ENCODE measurements at regions not wholly inside any gene's neighbourhood (a gene's known extent, or its start where the extent isn't known, plus 50 kb on each side); places are given as distances from the start of the nearest gene placed in this dataset.

DNA sequence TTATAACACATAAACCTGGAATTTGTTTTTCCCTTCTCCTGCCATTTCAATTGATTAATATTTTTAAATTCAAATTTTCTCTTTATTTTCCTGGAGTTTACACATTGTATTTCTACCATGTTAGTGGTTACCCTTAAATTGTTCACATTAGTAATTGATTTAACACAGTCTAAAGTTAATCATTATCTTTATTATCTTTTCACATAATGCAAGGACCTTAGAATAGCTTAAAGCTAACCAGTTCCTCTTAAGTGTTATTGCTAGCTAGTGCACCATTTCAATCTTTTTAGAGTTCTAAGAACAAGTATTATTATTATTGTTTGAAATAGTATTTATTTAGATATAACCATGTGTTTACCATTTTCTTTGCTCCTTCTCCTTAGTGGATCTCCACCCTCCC, 251.2 kb upstream of the FBXL7 start:
- no peak for FAIRE-seq
- H3K4me1 ChIP-seq: no peaks in the 10 kb centered on the region
- H3K36me3 ChIP-seq: no peaks in the 10 kb centered on the region
- intact Hi-C loops (cut with DNase I): no loop called here
- no peaks in the 10 kb centered on the region for H3K9me3 ChIP-seq
- TF ChIP-seq, protein P1, sequence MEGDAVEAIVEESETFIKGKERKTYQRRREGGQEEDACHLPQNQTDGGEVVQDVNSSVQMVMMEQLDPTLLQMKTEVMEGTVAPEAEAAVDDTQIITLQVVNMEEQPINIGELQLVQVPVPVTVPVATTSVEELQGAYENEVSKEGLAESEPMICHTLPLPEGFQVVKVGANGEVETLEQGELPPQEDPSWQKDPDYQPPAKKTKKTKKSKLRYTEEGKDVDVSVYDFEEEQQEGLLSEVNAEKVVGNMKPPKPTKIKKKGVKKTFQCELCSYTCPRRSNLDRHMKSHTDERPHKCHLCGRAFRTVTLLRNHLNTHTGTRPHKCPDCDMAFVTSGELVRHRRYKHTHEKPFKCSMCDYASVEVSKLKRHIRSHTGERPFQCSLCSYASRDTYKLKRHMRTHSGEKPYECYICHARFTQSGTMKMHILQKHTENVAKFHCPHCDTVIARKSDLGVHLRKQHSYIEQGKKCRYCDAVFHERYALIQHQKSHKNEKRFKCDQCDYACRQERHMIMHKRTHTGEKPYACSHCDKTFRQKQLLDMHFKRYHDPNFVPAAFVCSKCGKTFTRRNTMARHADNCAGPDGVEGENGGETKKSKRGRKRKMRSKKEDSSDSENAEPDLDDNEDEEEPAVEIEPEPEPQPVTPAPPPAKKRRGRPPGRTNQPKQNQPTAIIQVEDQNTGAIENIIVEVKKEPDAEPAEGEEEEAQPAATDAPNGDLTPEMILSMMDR (IDR thresholded peaks at IDR 0.05): no peak
- no peaks in the 10 kb centered on the region for H3K27me3 ChIP-seq
- no peak for DNase-seq
- H3K27ac ChIP-seq: no peak overlapping the region
- no peak for ATAC-seq
- no peak overlapping the region for H3K4me3 ChIP-seq

DNA sequence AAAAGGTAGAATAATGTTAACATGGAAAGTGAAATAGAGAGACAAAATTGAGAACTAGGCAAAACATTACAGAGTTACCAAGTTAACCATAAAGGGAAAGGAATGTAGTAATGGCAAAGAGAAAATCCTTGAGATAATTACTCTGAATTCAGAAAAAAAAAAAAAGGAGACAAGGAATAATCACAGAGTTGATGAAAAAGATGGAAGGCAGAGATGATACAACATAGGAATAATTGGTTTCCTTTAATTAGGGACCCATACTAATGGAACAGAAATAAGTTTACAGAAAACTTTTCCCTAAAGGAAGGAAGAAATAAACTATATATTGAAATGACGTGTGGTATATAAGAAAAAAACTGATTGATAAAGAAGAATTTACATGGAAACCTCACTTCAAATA, 254.1 kb upstream of the FBXL7 start:
- DNase-seq (no peak), FAIRE-seq (no peak), ATAC-seq (no peak)
- Histone ChIP-seq H3K36me3 (no peaks in the 10 kb centered on the region), H3K27me3 (no peaks in the 10 kb centered on the region), H3K4me3 (no peak overlapping the region), H3K27ac (no peak overlapping the region), H3K9me3 (no peaks in the 10 kb centered on the region), H3K4me1 (no peaks in the 10 kb centered on the region)
- intact Hi-C loops (cut with DNase I): no loop called here
- WGBS, 2 donors: 42 to 65% methylated on average over 1 of the region's 1 CpG
- TF ChIP-seq, protein P1 (IDR thresholded peaks at IDR 0.05): no peak

DNA sequence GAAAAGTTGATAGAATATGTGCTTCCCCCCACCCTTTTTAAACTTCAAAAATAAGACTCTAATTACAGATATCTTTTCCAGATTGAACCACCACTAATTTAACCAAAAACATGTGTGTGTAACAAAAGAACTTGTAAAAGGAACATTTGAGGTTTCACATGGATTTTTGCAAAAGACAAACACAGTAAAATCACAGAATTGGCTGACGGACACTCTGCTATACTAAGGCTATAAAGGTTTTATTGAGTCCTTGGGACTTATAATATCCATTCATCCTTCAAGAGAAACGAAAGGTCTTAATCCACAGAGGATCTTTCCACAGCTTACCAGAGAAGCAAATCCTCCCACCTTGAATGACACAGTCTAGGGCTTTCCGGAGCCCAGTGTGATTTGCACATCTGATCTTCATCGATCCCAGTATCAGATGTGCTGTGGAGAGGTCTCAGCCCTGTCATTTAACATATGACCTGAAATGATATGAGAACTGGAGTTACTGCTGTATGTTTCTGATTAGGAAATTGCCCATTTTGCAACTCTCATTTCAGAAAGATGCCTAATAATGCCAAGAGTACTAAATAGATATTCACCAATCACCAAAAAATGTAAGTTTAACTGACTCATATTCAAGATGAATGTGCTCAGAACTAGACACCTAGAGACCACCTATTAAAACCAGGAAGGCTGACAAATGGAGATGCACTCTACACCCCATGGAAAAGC, 256.5 kb upstream of the FBXL7 start:
- no peaks in the 10 kb centered on the region for H3K36me3 ChIP-seq
- H3K4me3 ChIP-seq: no peak overlapping the region
- no peaks in the 10 kb centered on the region for H3K9me3 ChIP-seq
- intact Hi-C loops (cut with DNase I): no loop called here
- WGBS, 2 donors: 46 to 64% methylated on average over 4 of the region's 4 CpGs
- no peak for DNase-seq
- no peaks in the 10 kb centered on the region for H3K4me1 ChIP-seq
- no peak overlapping the region for H3K27ac ChIP-seq
- no peak for FAIRE-seq
- ATAC-seq: no peak
- TF ChIP-seq, protein P1 (IDR thresholded peaks at IDR 0.05): no peak
- H3K27me3 ChIP-seq: no peaks in the 10 kb centered on the region

DNA sequence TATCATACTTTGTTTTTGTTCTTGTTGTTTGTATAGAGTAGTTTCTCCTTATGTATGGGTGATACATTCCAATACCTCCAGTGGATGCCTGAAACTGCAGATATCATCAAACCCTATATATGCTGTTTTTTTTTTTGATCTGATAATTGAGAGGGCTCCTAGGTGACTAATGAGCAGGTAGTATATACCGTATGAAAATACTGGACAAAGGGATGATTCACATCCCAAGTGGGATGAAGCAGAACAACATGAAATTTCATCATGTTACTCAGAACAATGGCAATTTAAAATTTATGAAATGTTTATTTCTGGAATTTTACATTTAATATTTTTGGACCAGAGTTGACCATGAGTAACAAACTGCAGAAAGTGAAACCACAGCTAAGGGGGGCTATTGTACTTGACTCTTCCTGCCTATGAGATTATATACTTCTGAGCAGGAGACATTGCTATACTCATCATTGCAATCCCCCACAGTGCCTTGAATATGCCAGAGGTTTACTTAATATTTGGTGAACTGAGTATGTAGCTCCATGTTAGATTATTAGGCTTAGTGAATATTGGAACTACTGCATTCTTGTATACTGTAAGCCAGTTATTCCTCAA, 258.7 kb upstream of the FBXL7 start:
- H3K4me3 ChIP-seq: no peak overlapping the region
- H3K4me1 ChIP-seq: no peaks in the 10 kb centered on the region
- DNase-seq: no peak
- TF ChIP-seq, protein P1 (IDR thresholded peaks at IDR 0.05): no peak
- H3K9me3 ChIP-seq: no peaks in the 10 kb centered on the region
- FAIRE-seq: no peak
- 52 to 67% methylated on average over 1 of the region's 1 CpG for WGBS, 2 donors
- no peak for ATAC-seq
- intact Hi-C loops (cut with DNase I): no loop called here
- no peaks in the 10 kb centered on the region for H3K27me3 ChIP-seq
- no peak overlapping the region for H3K27ac ChIP-seq
- H3K36me3 ChIP-seq: no peaks in the 10 kb centered on the region

DNA sequence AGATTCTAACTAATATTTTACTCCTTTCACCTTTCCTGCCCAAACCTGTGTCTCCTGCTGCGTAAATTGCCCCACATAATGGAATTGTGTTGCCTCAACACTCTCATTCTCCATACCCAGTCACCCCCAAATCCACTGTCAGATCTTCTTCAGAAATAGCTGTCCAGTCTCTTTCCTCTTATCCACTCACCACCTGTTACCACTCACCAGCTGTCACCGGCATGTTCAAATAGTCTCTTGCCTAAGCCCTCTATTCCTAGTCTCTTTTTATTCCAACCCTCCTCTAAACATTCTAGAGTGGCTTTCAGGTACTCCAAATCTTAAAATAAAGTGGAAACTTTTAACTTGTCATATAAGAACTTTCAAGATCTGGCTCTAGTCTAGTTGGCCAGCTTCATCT, 262.0 kb upstream of the FBXL7 start:
- WGBS, 2 donors: 68 to 84% methylated on average over 2 of the region's 2 CpGs
- DNase-seq (no peak), FAIRE-seq (no peak), ATAC-seq (no peak)
- intact Hi-C loops (cut with DNase I): no loop called here
- no peaks in the 10 kb centered on the region for H3K4me1 ChIP-seq
- H3K4me3 ChIP-seq: no peak overlapping the region
- H3K36me3 ChIP-seq: no peaks in the 10 kb centered on the region
- TF ChIP-seq, protein P1 (IDR thresholded peaks at IDR 0.05): no peak
- H3K9me3 ChIP-seq: no peaks in the 10 kb centered on the region
- no peak overlapping the region for H3K27ac ChIP-seq
- no peaks in the 10 kb centered on the region for H3K27me3 ChIP-seq
